DOHH2 (cell line): ENCODE measurements at regions not wholly inside any gene's neighbourhood (a gene's known extent, or its start where the extent isn't known, plus 50 kb on each side); places are given as distances from the start of the nearest gene placed in this dataset.

Source experiments
- CTCF ChIP-seq: fragments of 200-600 bp; sonication (generic); IDR thresholded peaks from one replicate; pipeline ENCODE4 v1.5.1; 2014; ENCODE audit warnings: antibody characterized with exemption, mild to moderate bottlenecking, low read depth, low read length; ENCODE audit not compliant: poor library complexity, severe bottlenecking
- EZH2phosphoT487 ChIP-seq: fragments of 200-600 bp; sonication (generic); IDR thresholded peaks from 2 replicates; pipeline ENCODE4 v1.6.1; 2017; ENCODE audit warnings: borderline replicate concordance, mild to moderate bottlenecking, antibody characterized with exemption, low read length, moderate library complexity, mixed read lengths

GRCh38 chr14:35961697-35962274, 135.6 kb downstream of the BRMS1L start:
- TF ChIP-seq EZH2phosphoT487: no peak
- no peak for TF ChIP-seq CTCF
